GM12878 (cell line): ENCODE measurements at regions not wholly inside any gene's neighbourhood (a gene's known extent, or its start where the extent isn't known, plus 50 kb on each side); places are given as distances from the start of the nearest gene placed in this dataset.

Experiments
- ATAC-seq: fragments of 200-7000 bp; cut with Tn5 transposase; 3 replicates; pipeline ENCODE4 v1.9.1; 2020; ENCODE audit warnings: mild to moderate bottlenecking, moderate library complexity
- BruUV-seq: library from RNA; stranded (reverse); fragments of 400-500 nt; replicated peaks from 2 replicates; lab custom pipeline; 2021; lab: Mats Ljungman, UMichigan
- CTCF ChIA-PET: fragments of 300-600 bp; sonication (Branson Sonifier 250); formaldehyde crosslinking; extraction: SDS; loops from one replicate; lab custom pipeline; 2021; ENCODE audit warnings: inconsistent platforms; lab: Yijun Ruan, JAX
- POLR2A ChIA-PET: fragments of 350-600 bp; formaldehyde crosslinking; extraction: SDS; loops from one replicate; lab custom pipeline; 2021; ENCODE audit warnings: inconsistent platforms; lab: Charles Lee
- RAD21 ChIA-PET: fragments of 300-600 bp; sonication (Branson Sonifier 250); formaldehyde crosslinking; loops from one replicate; lab custom pipeline; 2023; ENCODE audit warnings: antibody characterized with exemption; ENCODE audit not compliant: unreplicated experiment; lab: Charles Lee
- SMC1A ChIA-PET: fragments of 300-600 bp; sonication (Branson Sonifier 250); formaldehyde crosslinking; loops from one replicate; lab custom pipeline; 2023; ENCODE audit not compliant: unreplicated experiment, uncharacterized antibody; lab: Charles Lee
- DNase-seq: peaks from one replicate; pipeline ENCODE4 v3.0.0-alpha.2; 2011; ENCODE audit warnings: low read depth, low spot score
- FAIRE-seq: peaks from 3 replicates; lab custom pipeline; 2011; peaks lifted over from hg19 to GRCh38; lab: Jason Lieb, UNC
- H2AFZ ChIP-seq: 2 replicates; pipeline ENCODE4 v1.6.0; 2011; ENCODE audit warnings: low read depth, low read length, control low read depth; ENCODE audit not compliant: control insufficient read depth
- H3K27ac ChIP-seq: 2 replicates; pipeline ENCODE4 v1.5.1; 2011; ENCODE audit warnings: control low read depth; ENCODE audit not compliant: control insufficient read depth, insufficient read depth
- H3K27me3 ChIP-seq, 2 experiments: replicated peaks in 1 of 2; 2 replicates each; pipeline versions ENCODE4 v1.6.0 to v1.6.1; 2011; ENCODE audit warnings: low read length in 1 of 2; ENCODE audit not compliant: control insufficient read depth in 2 of 2, insufficient read depth in 2 of 2
- H3K36me3 ChIP-seq, 2 experiments: 2 replicates each; pipeline ENCODE4 v1.5.1; 2011; ENCODE audit warnings: low read length in 1 of 2; ENCODE audit not compliant: control insufficient read depth in 2 of 2, insufficient read depth in 2 of 2
- H3K4me1 ChIP-seq: 2 replicates; pipeline ENCODE4 v1.6.1; 2011; ENCODE audit warnings: mild to moderate bottlenecking, low read length, moderate library complexity, mixed read lengths; ENCODE audit not compliant: control insufficient read depth, insufficient read depth
- H3K4me2 ChIP-seq: 2 replicates; pipeline ENCODE4 v1.6.0; 2011; ENCODE audit warnings: control low read depth; ENCODE audit not compliant: control insufficient read depth, insufficient read depth
- H3K4me3 ChIP-seq: fragments of 200-600 bp; sonication (generic); 2 replicates; pipeline ENCODE4 v1.5.1; 2016
- H3K79me2 ChIP-seq: 2 replicates; pipeline ENCODE4 v1.6.0; 2011; ENCODE audit warnings: low read length; ENCODE audit not compliant: control insufficient read depth, insufficient read depth
- H3K9ac ChIP-seq: 2 replicates; pipeline ENCODE4 v1.8.0; 2011; ENCODE audit warnings: low read length, control low read depth, mixed read lengths; ENCODE audit not compliant: control insufficient read depth, insufficient read depth
- H3K9me3 ChIP-seq: replicated peaks from 3 replicates; pipeline ENCODE4 v1.5.1; 2011; ENCODE audit warnings: mild to moderate bottlenecking, low read length; ENCODE audit not compliant: control insufficient read depth, insufficient read depth
- H4K20me1 ChIP-seq: 2 replicates; pipeline ENCODE4 v1.6.0; 2011; ENCODE audit not compliant: control insufficient read depth, insufficient read depth
- EED ChIP-seq: sonication (generic); IDR thresholded peaks from 2 replicates; pipeline ENCODE4 v1.6.1; 2016; ENCODE audit warnings: antibody characterized with exemption, low read depth
- EP300 ChIP-seq, 2 experiments: fragments of 150-350 bp in 1 of 2; IDR thresholded peaks; 2 replicates each; pipeline ENCODE4 v1.6.1; 2011 to 2012; ENCODE audit warnings: low read depth in 2 of 2, low read length in 2 of 2, borderline replicate concordance in 1 of 2, improper control_type of control experiment in 1 of 2, inconsistent platforms in 1 of 2; ENCODE audit not compliant: control insufficient read depth in 1 of 2
- NR2C2 ChIP-seq: IDR thresholded peaks from 2 replicates; pipeline ENCODE4 v1.6.1; 2011; ENCODE audit warnings: borderline replicate concordance, low read depth; ENCODE audit not compliant: control insufficient read depth, insufficient read length
- RELA ChIP-seq: fragments of 450-650 bp; IDR thresholded peaks from 2 replicates; pipeline ENCODE4 v1.8.0; 2014; ENCODE audit warnings: borderline replicate concordance; ENCODE audit not compliant: partially characterized antibody
- SIN3A ChIP-seq: IDR thresholded peaks from 2 replicates; pipeline ENCODE4 v1.6.1; 2012; ENCODE audit warnings: low read depth, low read length, improper control_type of control experiment
- SMC3 ChIP-seq: IDR thresholded peaks from 2 replicates; pipeline ENCODE4 v1.6.1; 2011; ENCODE audit warnings: low read length, improper control_type of control experiment, borderline replicate concordance
- SREBF2 ChIP-seq: IDR thresholded peaks from 2 replicates; pipeline ENCODE4 v1.6.1; 2012; ENCODE audit warnings: mild to moderate bottlenecking, low read length
- YBX1 ChIP-seq: fragments of 450-650 bp; IDR thresholded peaks from 2 replicates; pipeline ENCODE4 v1.6.1; 2016; ENCODE audit warnings: antibody characterized with exemption
- ZZZ3 ChIP-seq: IDR thresholded peaks from 2 replicates; pipeline ENCODE4 v1.6.1; 2011; ENCODE audit warnings: low read depth; ENCODE audit not compliant: control insufficient read depth, insufficient read length
- WGBS: methylation state at CpG from one replicate; pipeline ENCODE4 v1.1.6; 2016; ENCODE audit warnings: low lambda C conversion rate; ENCODE audit not compliant: insufficient replicate concordance, insufficient coverage; ENCODE audit errors: missing lambda C conversion rate; 5-methylcytosine and 5-hydroxymethylcytosine counted together
- in situ Hi-C: fragments of 300-500 bp; cut with MboI; formaldehyde crosslinking; loops from 9 replicates; pipeline ENCODE4 v1.14.3; 2018; ENCODE audit warnings: mixed read lengths
- intact Hi-C: fragments of 100-400 bp; cut with micrococcal nuclease; formaldehyde crosslinking; loops from one replicate; pipeline ENCODE4 v1.14.2; 2022; ENCODE audit not compliant: unreplicated experiment
- TF ChIP-seq, protein P1 (sequence below): fragments of 450-650 bp; IDR thresholded peaks from 2 replicates; pipeline ENCODE4 v1.6.1; 2017; ENCODE audit warnings: mild to moderate bottlenecking

GRCh38 chr2:226211439-226211838 is 588.2 kb downstream of the IRS1 start:
- no peaks in the 10 kb centered on the region for H3K36me3 ChIP-seq
- TF ChIP-seq NR2C2 (no peak), YBX1 (no peak), SREBF2 (no peak), ZZZ3 (no peak), RELA (no peak), EED (no peak), EP300 (IDR thresholded peaks at IDR 0.05; ENCODE audit: borderline replicate concordance in 1 of 2, control insufficient read depth in 1 of 2, low read depth in 2 of 2, low read length in 2 of 2) (no peak), SMC3 (no peak), SIN3A (no peak)
- TF ChIP-seq, protein P1, sequence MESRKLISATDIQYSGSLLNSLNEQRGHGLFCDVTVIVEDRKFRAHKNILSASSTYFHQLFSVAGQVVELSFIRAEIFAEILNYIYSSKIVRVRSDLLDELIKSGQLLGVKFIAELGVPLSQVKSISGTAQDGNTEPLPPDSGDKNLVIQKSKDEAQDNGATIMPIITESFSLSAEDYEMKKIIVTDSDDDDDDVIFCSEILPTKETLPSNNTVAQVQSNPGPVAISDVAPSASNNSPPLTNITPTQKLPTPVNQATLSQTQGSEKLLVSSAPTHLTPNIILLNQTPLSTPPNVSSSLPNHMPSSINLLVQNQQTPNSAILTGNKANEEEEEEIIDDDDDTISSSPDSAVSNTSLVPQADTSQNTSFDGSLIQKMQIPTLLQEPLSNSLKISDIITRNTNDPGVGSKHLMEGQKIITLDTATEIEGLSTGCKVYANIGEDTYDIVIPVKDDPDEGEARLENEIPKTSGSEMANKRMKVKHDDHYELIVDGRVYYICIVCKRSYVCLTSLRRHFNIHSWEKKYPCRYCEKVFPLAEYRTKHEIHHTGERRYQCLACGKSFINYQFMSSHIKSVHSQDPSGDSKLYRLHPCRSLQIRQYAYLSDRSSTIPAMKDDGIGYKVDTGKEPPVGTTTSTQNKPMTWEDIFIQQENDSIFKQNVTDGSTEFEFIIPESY: no peak

More at GRCh38 chr2:226211439-226211838, 588.2 kb downstream of the IRS1 start:
- no TSS peak for BruUV-seq
- Histone ChIP-seq H3K9me3 (no peaks in the 10 kb centered on the region), H3K4me1 (no peaks in the 10 kb centered on the region), H3K79me2 (no peaks in the 10 kb centered on the region), H2AFZ (no peak overlapping the region), H3K27ac (no peak overlapping the region), H3K4me2 (no peak overlapping the region), H3K9ac (no peak overlapping the region), H4K20me1 (no peaks in the 10 kb centered on the region), H3K4me3 (no peak overlapping the region), H3K27me3 (no peaks in the 10 kb centered on the region)
- POLR2A ChIA-PET: no interaction called here
- RAD21 ChIA-PET: no interaction called here
- DNase-seq (no peak), ATAC-seq (no peak), FAIRE-seq (no peak)
- CTCF ChIA-PET: no interaction called here
- WGBS: 39% methylated on average over 1 of the region's 1 CpG
- intact Hi-C loops: no loop called here
- SMC1A ChIA-PET: no interaction called here
- in situ Hi-C loops: loop anchor here (25.0 kb wide), 1 partner anchor 776 kb away; no protein-coding TSS in a partner anchor
